ENCODE measurements at regions not wholly inside any gene's neighbourhood (a gene's known extent, or its start where the extent isn't known, plus 50 kb on each side); places are given as distances from the start of the nearest gene placed in this dataset.
"Not testable (repeated sequence)": the region's sequence is repeated elsewhere in the genome, so short reads cannot be mapped to it uniquely, and the experiment has no call there.

GRCh38 chr20:60172346-60172984, 214.2 kb downstream of the CDH26 start:
- DNase-seq, result no peak

- DNase-seq, result no peak
Measured at GRCh38 chr20:60177080-60177479, 218.9 kb downstream of the CDH26 start.

- no peak for DNase-seq
Measured at GRCh38 chr20:60180986-60181385, 222.8 kb downstream of the CDH26 start.

GRCh38 chr20:60186412-60186811, 228.2 kb downstream of the CDH26 start:
- DNase-seq, result no peak

GRCh38 chr20:60187683-60188082, 229.5 kb downstream of the CDH26 start:
- DNase-seq, result no peak

GRCh38 chr20:60191014-60191413, 232.8 kb downstream of the CDH26 start:
- no peak for DNase-seq

- no peak for DNase-seq
Measured at GRCh38 chr20:60192326-60192725, 234.1 kb downstream of the CDH26 start.

GRCh38 chr20:60199132-60199531, 240.9 kb downstream of the CDH26 start:
- not testable (repeated sequence) for DNase-seq

- DNase-seq, result no peak
Measured at GRCh38 chr20:60199866-60200265, 241.6 kb downstream of the CDH26 start.

GRCh38 chr20:60200305-60200918, 242.2 kb downstream of the CDH26 start:
- DNase-seq, result no peak

- no peak for DNase-seq
Measured at GRCh38 chr20:60201198-60201835, 243.1 kb downstream of the CDH26 start.

GRCh38 chr20:60202046-60202445, 243.8 kb downstream of the CDH26 start:
- DNase-seq, result no peak

GRCh38 chr20:60203451-60203850, 245.2 kb downstream of the CDH26 start:
- no peak for DNase-seq

- no peak for DNase-seq
Measured at GRCh38 chr20:60204601-60205000, 246.4 kb downstream of the CDH26 start.

GRCh38 chr20:60206259-60206658, 248.0 kb downstream of the CDH26 start:
- DNase-seq, result no peak

- DNase-seq, result no peak
Measured at GRCh38 chr20:60209048-60209447, 250.8 kb downstream of the CDH26 start.

- peak; percentile 6 to 55 for DNase-seq
Measured at GRCh38 chr20:60210779-60211617, 252.8 kb downstream of the CDH26 start.

GRCh38 chr20:60211618-60212463, 253.6 kb downstream of the CDH26 start:
- no peak for DNase-seq

- DNase-seq, result no peak
Measured at GRCh38 chr20:60212695-60213094, 254.5 kb downstream of the CDH26 start.

GRCh38 chr20:60213126-60213893, 255.1 kb downstream of the CDH26 start:
- no peak for DNase-seq
